Heart left ventricle (tissue), 16 donors: ENCODE measurements at regions not wholly inside any gene's neighbourhood (a gene's known extent, or its start where the extent isn't known, plus 50 kb on each side); places are given as distances from the start of the nearest gene placed in this dataset.

Experiments
- ATAC-seq, 4 donors: fragments of 200-7000 bp; cut with Tn5 transposase; one replicate each; pipeline ENCODE4 v1.9.1; 2020 to 2022; ENCODE audit warnings: moderate library complexity in 4 of 4, mild to moderate bottlenecking in 3 of 4, moderate number of reproducible peaks in 1 of 4
- DNase-seq, 5 donors: peaks; one replicate each; pipeline ENCODE4 v3.0.0-alpha.2; 2020
- H3K27ac ChIP-seq, 12 donors: fragments of 200-600 bp; sonication (generic) in 4 of 12; one replicate each; pipeline versions ENCODE4 v1.5.0 to v1.8.0; 2016 to 2022; ENCODE audit warnings: mild to moderate bottlenecking in 2 of 12
- H3K27me3 ChIP-seq, 9 donors: fragments of 200-600 bp; sonication (generic) in 2 of 9; one replicate each; pipeline versions ENCODE4 v1.5.1 to v1.8.0; 2016 to 2022; ENCODE audit warnings: mild to moderate bottlenecking in 3 of 9
- H3K36me3 ChIP-seq, 9 donors: fragments of 200-600 bp; sonication (generic) in 2 of 9; one replicate each; pipeline versions ENCODE4 v1.5.0 to v1.8.0; 2018 to 2022; ENCODE audit warnings: mild to moderate bottlenecking in 2 of 9
- H3K4me1 ChIP-seq, 12 donors: fragments of 200-600 bp; sonication (generic) in 4 of 12; one replicate each; pipeline versions ENCODE4 v1.5.0 to v1.8.0; 2016 to 2022; ENCODE audit warnings: mild to moderate bottlenecking in 3 of 12
- H3K4me3 ChIP-seq, 12 donors: fragments of 200-600 bp; sonication (generic) in 4 of 12; one replicate each; pipeline versions ENCODE4 v1.5.0 to v1.8.0; 2017 to 2022; ENCODE audit warnings: mild to moderate bottlenecking in 9 of 12, moderate library complexity in 4 of 12
- H3K9me3 ChIP-seq, 12 donors: fragments of 200-600 bp; sonication (generic) in 4 of 12; one replicate each; pipeline versions ENCODE4 v1.5.0 to v1.8.0; 2016 to 2022; ENCODE audit warnings: mild to moderate bottlenecking in 1 of 12
- CTCF ChIP-seq, 12 donors: fragments of 200-600 bp; sonication (generic) in 4 of 12; IDR thresholded peaks; one replicate each; pipeline versions ENCODE4 v1.5.0 to v1.8.0; 2018 to 2022; ENCODE audit warnings: antibody characterized with exemption in 12 of 12, mild to moderate bottlenecking in 5 of 12
- POLR2A ChIP-seq, 2 donors: fragments of 450-650 bp; IDR thresholded peaks; one replicate each; pipeline ENCODE4 v1.6.1; 2017; ENCODE audit warnings: antibody characterized with exemption in 2 of 2, mild to moderate bottlenecking in 2 of 2, moderate library complexity in 2 of 2
- WGBS, 4 donors: extraction: QIAGEN DNeasy Blood & Tissue Kit in 2 of 4; methylation state at CpG; one replicate each; pipeline versions ENCODE4 v1.1.5 to v1.1.7; 2013 to 2018; 5-methylcytosine and 5-hydroxymethylcytosine counted together
- intact Hi-C, 10 donors: fragments of 100-400 bp; cut with DNase I; formaldehyde crosslinking; loops; one replicate each; pipeline versions ENCODE4 v1.11.1 to v1.14.2; 2022
- donor health status: ischemic (EF 13 %, LVEDD 7.1; RV severe dilation, severe dysfunction).
- donor health status: healthy with polysubstance abuse.
- donor health status: DM: no; HTN: yes; CAD: no.
- donor health status: DM: no; HTN: no; CAD: no.
- donor health status: ischemic (EF 25% LVEDD 6.9; RV normal size, moderate dysfunction).
- donor health status: ischemic (EF 25% LVEDD 5.7; RV mildly dilated, moderate dysfunction).
- donor health status: healthy.
- donor health status: DM: yes; HTN: yes; CAD: no.
- donor health status: ischemic (EF 35%, LVEDD 5.7; RV mildly dilated, moderate dysfunction).
- donor health status: nonischemic (EF 11% LVEDD 7.7; RV severe dilation, severe dysfunction).
- donor health status: DM: yes; HTN: yes; CAD: no.
- donor health status: PGD.
- donor health status: ischemic (EF 29% LVEDD 5.4; RV normal size, mild dysfunction).
- donor health status: nonischemic (EF 23%, LVEDD 6.1; RV moderate dilation, normal function).

GRCh38 chr14:30256627-30257026 is 302.3 kb upstream of the G2E3 start:
- TF ChIP-seq CTCF (IDR thresholded peaks at IDR 0.05), result no peak
- no peak for TF ChIP-seq POLR2A (IDR thresholded peaks at IDR 0.05)
- WGBS, 4 donors, result 85 to 94% (median 87%) methylated on average over 2 of the region's 2 CpGs
- no peaks in the 10 kb centered on the region for H3K27me3 ChIP-seq
- H3K9me3 ChIP-seq, result peaks cover 0 to 9% (median 0%) of the 10 kb centered on the region in 12 donors
- no peak overlapping the region for H3K27ac ChIP-seq
- no peak overlapping the region for H3K4me3 ChIP-seq
- intact Hi-C loops, result no loop called here
- no peak for ATAC-seq
- no peaks in the 10 kb centered on the region for H3K36me3 ChIP-seq
- DNase-seq, result no peak
- H3K4me1 ChIP-seq, result no peaks in the 10 kb centered on the region

- Histone ChIP-seq H3K27me3 (no peaks in the 10 kb centered on the region), H3K9me3 (peaks cover 0 to 9% (median 0%) of the 10 kb centered on the region in 12 donors), H3K4me1 (no peaks in the 10 kb centered on the region), H3K27ac (no peak overlapping the region), H3K4me3 (no peak overlapping the region), H3K36me3 (no peaks in the 10 kb centered on the region)
- intact Hi-C loops, result no loop called here
- 72 to 79% (median 76%) methylated on average over 1 of the region's 1 CpG for whole genome bisulfite sequencing, 4 donors
- ATAC-seq, result no peak
- no peak for DNase-seq
- TF ChIP-seq CTCF (IDR thresholded peaks at IDR 0.05), result no peak
- no peak for TF ChIP-seq POLR2A (IDR thresholded peaks at IDR 0.05)
Measured at GRCh38 chr14:30257946-30258661, 300.9 kb upstream of the G2E3 start.

GRCh38 chr14:30260833-30261607 is 297.9 kb upstream of the G2E3 start:
- no peak for TF ChIP-seq CTCF (IDR thresholded peaks at IDR 0.05)
- TF ChIP-seq POLR2A (IDR thresholded peaks at IDR 0.05), result no peak
- H3K27me3 ChIP-seq, result no peaks in the 10 kb centered on the region
- H3K27ac ChIP-seq, result no peak overlapping the region
- H3K4me3 ChIP-seq, result no peak overlapping the region
- no peaks in the 10 kb centered on the region for H3K4me1 ChIP-seq
- H3K9me3 ChIP-seq, result no peaks in the 10 kb centered on the region
- no peak for ATAC-seq
- WGBS, 4 donors, result 70 to 76% (median 71%) methylated on average over 9 of the region's 9 CpGs
- intact Hi-C loops, result no loop called here
- H3K36me3 ChIP-seq, result no peaks in the 10 kb centered on the region
- DNase-seq, result no peak

- H3K4me1 ChIP-seq, result no peaks in the 10 kb centered on the region
- no peaks in the 10 kb centered on the region for H3K9me3 ChIP-seq
- ATAC-seq (no peak), DNase-seq (no peak)
- intact Hi-C loops, result no loop called here
- peak overlapping the region in 3 of 12 donors; percentile 3 to 11 (median 3) for H3K27ac ChIP-seq
- no peaks in the 10 kb centered on the region for H3K36me3 ChIP-seq
- no peak for TF ChIP-seq CTCF (IDR thresholded peaks at IDR 0.05)
- TF ChIP-seq POLR2A (IDR thresholded peaks at IDR 0.05), result no peak
- H3K27me3 ChIP-seq, result no peaks in the 10 kb centered on the region
- no peak overlapping the region for H3K4me3 ChIP-seq
Measured at GRCh38 chr14:30264161-30264560, 294.8 kb upstream of the G2E3 start.
